ENCODE measurements at regions not wholly inside any gene's neighbourhood (a gene's known extent, or its start where the extent isn't known, plus 50 kb on each side); places are given as distances from the start of the nearest gene placed in this dataset.

- no peak for DNase-seq
These were observed 163.2 kb downstream of the SLC7A11 start for GRCh38 chr4:138078751-138079520.

- DNase-seq = no peak
These were observed 163.9 kb downstream of the SLC7A11 start for GRCh38 chr4:138078253-138078652.

- no peak for DNase-seq
These were observed 165.6 kb downstream of the SLC7A11 start for GRCh38 chr4:138076561-138076960.

- DNase-seq = no peak
These were observed 171.3 kb downstream of the SLC7A11 start for GRCh38 chr4:138070816-138071215.

GRCh38 chr4:138063581-138063980 is 178.6 kb downstream of the SLC7A11 start:
- no peak for DNase-seq

GRCh38 chr4:138062929-138063328 is 179.2 kb downstream of the SLC7A11 start:
- DNase-seq = no peak

DNA sequence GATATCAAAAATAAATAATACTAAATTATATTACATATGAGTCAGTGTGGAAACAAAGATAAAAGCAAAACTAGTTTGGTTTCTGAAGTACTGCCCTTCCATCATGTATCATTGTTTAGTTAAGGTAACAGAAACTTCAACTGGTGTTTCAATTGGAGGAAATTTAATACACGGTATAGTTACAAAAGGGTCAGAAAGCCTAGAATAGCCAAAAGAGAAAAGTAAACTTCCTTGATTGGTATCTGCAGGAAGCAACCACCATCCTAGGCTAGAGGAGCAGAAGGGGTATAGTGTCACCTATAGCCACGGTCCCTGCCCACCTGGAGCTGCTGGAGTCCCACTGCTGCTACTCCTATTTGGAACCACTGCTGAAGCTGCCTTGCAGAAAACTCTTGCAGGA is 185.6 kb downstream of the SLC7A11 start:
- DNase-seq = no peak

DNA sequence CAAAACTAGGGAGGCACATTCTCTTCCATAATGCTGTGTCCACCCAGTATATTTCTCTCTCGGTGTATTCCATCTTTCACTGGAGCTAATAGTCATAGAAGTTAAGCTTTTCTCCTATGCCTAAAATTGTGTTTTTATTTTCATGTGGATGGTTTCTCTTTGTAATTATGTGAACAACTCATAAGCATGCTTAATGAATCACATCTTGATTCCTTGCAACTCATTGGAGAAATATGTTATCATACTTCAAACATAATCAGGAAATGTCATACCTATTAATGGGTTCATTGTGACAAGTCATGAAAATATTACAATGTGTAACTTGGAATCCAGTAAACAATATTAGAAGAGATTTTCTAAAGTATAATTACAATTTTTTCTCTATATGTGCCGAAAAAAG is 186.3 kb downstream of the SLC7A11 start:
- DNase-seq = no peak

GRCh38 chr4:138053641-138054301 is 188.4 kb downstream of the SLC7A11 start:
- DNase-seq = no peak

DNA sequence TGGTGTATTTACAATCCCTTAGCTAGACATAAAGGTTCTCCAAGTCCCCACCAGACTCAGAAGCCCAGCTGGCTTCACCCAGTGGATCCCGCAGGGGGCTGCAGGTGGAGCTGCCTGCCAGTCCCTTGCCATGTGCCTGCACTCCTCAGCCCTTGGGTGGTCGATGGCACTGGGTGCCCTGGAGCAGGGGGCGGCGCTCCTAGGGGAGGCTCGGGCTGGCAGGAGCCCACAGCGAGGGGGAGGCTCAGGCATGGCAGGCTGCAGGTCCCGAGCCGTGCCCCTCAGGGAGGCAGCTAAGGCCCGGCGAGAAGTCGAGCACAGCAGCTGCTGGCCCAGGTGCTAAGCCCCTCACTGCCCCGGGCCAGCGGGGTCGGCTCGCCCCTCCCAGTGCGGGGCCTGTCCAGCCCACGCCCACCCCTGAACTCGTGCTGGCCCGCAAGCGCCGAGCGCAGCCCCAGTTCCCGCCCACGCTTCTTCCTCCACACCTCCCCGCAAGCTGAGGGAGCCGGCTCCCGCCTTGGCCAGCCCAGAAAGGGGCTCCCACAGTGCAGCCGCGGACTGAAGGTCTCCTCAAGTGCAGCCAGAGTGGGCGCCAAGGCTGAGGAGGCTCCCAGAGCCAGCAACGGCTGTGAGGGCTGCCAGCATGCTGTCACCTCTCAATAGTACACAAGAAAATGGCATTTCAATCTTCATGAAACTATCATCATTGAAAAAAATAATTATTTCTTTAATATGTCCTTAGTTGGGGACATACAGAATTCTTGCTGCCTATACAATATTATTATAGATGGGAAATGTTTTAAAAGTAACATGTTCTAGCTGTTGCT is 189.1 kb downstream of the SLC7A11 start:
- no peak for DNase-seq

- no peak for DNase-seq
These were observed 191.0 kb downstream of the SLC7A11 start for GRCh38 chr4:138051157-138051556.

GRCh38 chr4:138050601-138051000 is 191.5 kb downstream of the SLC7A11 start:
- no peak for DNase-seq

DNA sequence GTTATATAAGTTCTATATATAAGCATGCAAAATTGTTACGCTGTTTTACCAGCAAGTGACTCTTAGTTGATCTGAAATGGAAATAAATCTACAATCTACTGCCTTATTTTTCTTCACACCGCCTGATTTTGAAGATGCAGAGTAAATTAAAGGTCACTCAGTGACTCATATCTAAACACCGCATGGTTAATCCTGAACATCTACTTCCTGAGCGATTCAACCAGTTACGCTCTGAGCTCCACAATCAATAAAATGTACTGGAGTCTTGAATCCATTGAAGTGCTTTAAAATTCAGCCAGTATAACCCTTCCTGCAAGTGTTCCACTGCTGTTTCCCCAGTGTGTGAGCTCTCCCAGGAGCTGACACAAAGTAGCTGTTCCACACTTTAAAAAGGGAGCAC is 192.8 kb downstream of the SLC7A11 start:
- no peak for DNase-seq

GRCh38 chr4:138047290-138047689 is 194.9 kb downstream of the SLC7A11 start:
- no peak for DNase-seq

DNA sequence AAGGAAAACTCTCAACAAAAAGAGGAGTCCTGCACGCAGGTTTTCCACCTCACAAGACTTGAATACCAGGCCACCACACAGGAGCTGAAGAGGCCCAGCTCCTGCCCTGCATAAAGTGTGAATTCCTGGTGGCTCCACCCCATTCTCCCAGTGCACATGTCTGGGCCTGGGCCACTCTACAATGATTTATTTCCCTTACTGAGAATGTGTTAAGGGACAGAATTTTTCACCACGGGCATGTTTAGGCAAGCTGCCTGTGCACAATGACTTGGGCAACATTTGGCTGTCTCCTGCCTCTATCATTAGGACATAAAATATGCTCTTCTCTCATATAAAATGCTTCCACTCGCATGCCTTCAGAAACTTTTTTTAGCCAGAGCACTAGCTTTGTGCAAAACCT is 197.1 kb downstream of the SLC7A11 start:
- no peak for DNase-seq

GRCh38 chr4:138039010-138039409 is 203.1 kb downstream of the SLC7A11 start:
- no peak for DNase-seq

DNA sequence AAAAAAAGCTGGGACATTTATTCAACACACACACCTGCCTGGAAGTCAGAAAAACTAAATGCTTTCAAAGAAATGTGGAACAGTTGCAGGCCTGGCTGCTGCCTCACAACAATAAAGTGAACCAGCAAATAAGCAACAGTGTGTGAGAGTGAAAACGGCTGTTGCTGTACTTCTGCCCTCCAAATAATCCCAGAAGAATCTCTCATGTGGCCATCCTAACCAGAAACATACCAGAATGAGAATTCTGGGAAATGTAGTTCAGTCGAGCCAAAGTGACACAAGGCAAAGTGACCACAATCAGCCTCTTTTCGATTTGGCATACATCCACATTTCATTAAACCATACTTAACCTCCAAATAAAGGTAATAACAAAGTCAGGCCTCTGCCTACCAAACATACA is 204.5 kb downstream of the SLC7A11 start:
- no peak for DNase-seq

- peak; percentile 27 to 78 for DNase-seq
These were observed 206.3 kb downstream of the SLC7A11 start for GRCh38 chr4:138035781-138036258.

DNA sequence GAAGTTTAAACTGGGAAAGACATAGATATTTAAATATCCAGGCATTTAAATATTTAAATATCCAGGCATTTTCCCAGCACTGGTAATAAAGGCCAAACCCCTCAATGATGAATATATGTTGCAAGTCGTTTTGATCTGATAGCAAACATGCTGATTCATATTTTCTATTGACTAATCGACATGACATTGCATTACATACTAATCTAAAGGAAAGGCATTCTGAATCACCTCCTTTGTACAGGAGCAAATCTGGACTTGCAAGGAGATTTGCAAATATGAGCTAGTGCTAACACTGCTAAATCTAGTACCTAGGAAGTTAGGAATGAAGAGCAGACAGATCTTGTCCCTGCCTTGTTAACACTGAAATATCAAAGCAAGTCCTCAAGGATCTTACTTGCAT is 207.3 kb downstream of the SLC7A11 start:
- no peak for DNase-seq

- DNase-seq = no peak
These were observed 209.9 kb downstream of the SLC7A11 start for GRCh38 chr4:138032222-138032621.

DNA sequence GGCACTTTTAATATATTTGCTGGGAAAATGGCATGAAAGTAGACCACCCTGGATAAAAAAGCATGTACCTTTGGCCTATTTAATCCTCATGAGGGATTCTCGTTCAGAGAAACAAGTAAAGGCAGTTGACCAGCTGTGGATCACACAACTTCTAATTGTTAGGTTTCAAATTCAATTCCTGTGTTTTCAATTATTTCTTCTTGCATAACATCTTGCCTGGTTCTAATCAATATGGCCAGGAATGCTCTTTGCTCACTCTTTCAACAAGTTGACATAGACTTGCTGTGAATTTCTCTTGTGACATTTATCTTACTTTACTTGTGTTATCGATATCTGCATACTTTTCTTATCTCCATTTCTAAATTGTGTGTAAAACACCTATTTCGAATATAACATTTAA is 211.8 kb downstream of the SLC7A11 start:
- no peak for DNase-seq

- DNase-seq = no peak
These were observed 213.2 kb downstream of the SLC7A11 start for GRCh38 chr4:138028923-138029322.

- no peak for DNase-seq
These were observed 220.9 kb downstream of the SLC7A11 start for GRCh38 chr4:138021139-138021830.
